Testis (tissue), 2 donors: ENCODE measurements at regions not wholly inside any gene's neighbourhood (a gene's known extent, or its start where the extent isn't known, plus 50 kb on each side); places are given as distances from the start of the nearest gene placed in this dataset.

ENCODE experiments used
- CTCF ChIP-seq, 3 experiments: fragments of 450-650 bp in 2 of 3; fragments of 200-600 bp in 1 of 3; sonication (generic) in 1 of 3; IDR thresholded peaks; one replicate each; pipeline ENCODE4 v1.5.1; 2016 to 2019; ENCODE audit warnings: antibody characterized with exemption in 3 of 3, mild to moderate bottlenecking in 2 of 3, moderate library complexity in 1 of 3
- POLR2A ChIP-seq: fragments of 450-650 bp; IDR thresholded peaks from one replicate; pipeline ENCODE4 v1.6.1; 2017; ENCODE audit warnings: antibody characterized with exemption, mild to moderate bottlenecking, moderate library complexity

GRCh38 chr17:34816848-34817247, 144.4 kb downstream of the CCT6B start:
- TF ChIP-seq CTCF (IDR thresholded peaks at IDR 0.05) (no peak), POLR2A (no peak)
